MM.1S (cell line): ENCODE measurements at regions not wholly inside any gene's neighbourhood (a gene's known extent, or its start where the extent isn't known, plus 50 kb on each side); places are given as distances from the start of the nearest gene placed in this dataset.

Experiments
- DNase-seq: peaks from one replicate; pipeline ENCODE4 v3.0.0-alpha.2; 2015
- H2AFZ ChIP-seq: fragments of 300-600 bp; sonication (generic); 2 replicates; pipeline ENCODE4 v1.6.0; 2016; ENCODE audit warnings: antibody characterized with exemption, low read length
- H3F3A ChIP-seq: fragments of 300-600 bp; sonication (generic); 2 replicates; pipeline ENCODE4 v1.6.1; 2016; ENCODE audit warnings: mild to moderate bottlenecking, antibody characterized with exemption, low read length, moderate library complexity, mixed read lengths; ENCODE audit not compliant: insufficient read depth
- H3K27ac ChIP-seq: fragments of 300-600 bp; sonication (generic); 2 replicates; pipeline ENCODE4 v1.5.1; 2016; ENCODE audit warnings: mild to moderate bottlenecking, low read length
- H3K27me3 ChIP-seq: fragments of 300-600 bp; sonication (generic); replicated peaks from 2 replicates; pipeline ENCODE4 v1.6.0; 2016; ENCODE audit warnings: low read length; ENCODE audit not compliant: insufficient read depth
- H3K36me3 ChIP-seq: fragments of 300-600 bp; sonication (generic); replicated peaks from 2 replicates; pipeline ENCODE4 v1.6.1; 2016; ENCODE audit warnings: mild to moderate bottlenecking, low read length, mixed read lengths; ENCODE audit not compliant: insufficient read depth
- H3K4me1 ChIP-seq: fragments of 300-600 bp; sonication (generic); 2 replicates; pipeline ENCODE4 v1.6.1; 2016; ENCODE audit warnings: low read length, mixed read lengths
- H3K4me2 ChIP-seq: fragments of 300-600 bp; sonication (generic); 2 replicates; pipeline ENCODE4 v1.6.0; 2016; ENCODE audit warnings: low read depth, low read length
- H3K4me3 ChIP-seq: fragments of 300-600 bp; sonication (generic); 2 replicates; pipeline ENCODE4 v1.5.1; 2016; ENCODE audit warnings: low read length, mixed read lengths
- H3K79me2 ChIP-seq: fragments of 300-600 bp; sonication (generic); 2 replicates; pipeline ENCODE4 v1.6.1; 2016; ENCODE audit warnings: mixed run types, low read length, mixed read lengths
- H3K9ac ChIP-seq: fragments of 300-600 bp; sonication (generic); 2 replicates; pipeline ENCODE4 v1.6.1; 2016; ENCODE audit warnings: low read length, mixed read lengths
- H3K9me2 ChIP-seq: fragments of 300-600 bp; sonication (generic); replicated peaks from 2 replicates; pipeline ENCODE4 v1.6.1; 2016; ENCODE audit warnings: mild to moderate bottlenecking, low read length, mixed read lengths; ENCODE audit not compliant: insufficient read depth
- H3K9me3 ChIP-seq: fragments of 300-600 bp; sonication (generic); replicated peaks from 2 replicates; pipeline ENCODE4 v1.6.1; 2016; ENCODE audit warnings: mild to moderate bottlenecking, low read length, mixed read lengths; ENCODE audit not compliant: insufficient read depth
- H4K20me1 ChIP-seq: fragments of 300-600 bp; sonication (generic); 2 replicates; pipeline ENCODE4 v1.6.1; 2016; ENCODE audit warnings: mild to moderate bottlenecking, low read length, moderate library complexity, mixed read lengths; ENCODE audit not compliant: insufficient read depth
- EZH2 ChIP-seq: fragments of 300-600 bp; sonication (generic); optimal IDR thresholded peaks from 2 replicates; pipeline ENCODE3; 2017; ENCODE audit warnings: low read depth, mild to moderate bottlenecking, antibody characterized with exemption, low read length, mixed read lengths
- EZH2phosphoT487 ChIP-seq: fragments of 300-600 bp; sonication (generic); IDR thresholded peaks from 2 replicates; pipeline ENCODE4 v1.6.1; 2018; ENCODE audit warnings: antibody characterized with exemption, low read length
- TF ChIP-seq, protein P1 (sequence below): fragments of 300-600 bp; sonication (generic); IDR thresholded peaks from 2 replicates; pipeline ENCODE4 v1.5.1; 2016; ENCODE audit warnings: antibody characterized with exemption, low read length, mixed read lengths

DNA sequence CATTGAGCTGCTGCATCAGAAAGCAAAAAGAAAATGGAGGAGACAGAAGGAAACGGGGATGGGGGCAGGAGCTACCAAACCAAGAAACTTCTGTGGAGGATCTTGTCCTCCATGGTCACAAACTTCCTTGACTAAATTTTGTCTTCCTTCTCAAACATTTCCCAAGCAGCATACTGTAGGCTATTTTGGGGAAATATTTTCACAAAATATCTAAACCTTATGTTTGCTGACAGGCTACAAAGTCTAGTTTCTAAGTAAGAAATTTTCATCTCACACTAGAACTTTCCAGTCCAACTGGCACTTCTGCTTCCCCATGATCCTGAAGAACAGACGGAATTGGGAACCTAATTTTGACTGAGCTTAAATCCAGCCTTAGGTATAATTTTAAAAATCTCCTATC lies 552.0 kb downstream of the SNAPC1 start:
- Histone ChIP-seq H3K27ac (no peak overlapping the region), H3F3A (no peaks in the 10 kb centered on the region), H3K36me3 (no peaks in the 10 kb centered on the region), H3K79me2 (no peaks in the 10 kb centered on the region), H2AFZ (no peak overlapping the region), H3K27me3 (no peaks in the 10 kb centered on the region), H3K4me3 (no peak overlapping the region), H3K4me2 (no peak overlapping the region), H3K9me2 (no peaks in the 10 kb centered on the region), H3K9me3 (no peaks in the 10 kb centered on the region), H3K4me1 (no peaks in the 10 kb centered on the region), H4K20me1 (no peaks in the 10 kb centered on the region), H3K9ac (no peak overlapping the region)
- TF ChIP-seq EZH2 = no peak
- TF ChIP-seq EZH2phosphoT487 = no peak
- TF ChIP-seq, protein P1, sequence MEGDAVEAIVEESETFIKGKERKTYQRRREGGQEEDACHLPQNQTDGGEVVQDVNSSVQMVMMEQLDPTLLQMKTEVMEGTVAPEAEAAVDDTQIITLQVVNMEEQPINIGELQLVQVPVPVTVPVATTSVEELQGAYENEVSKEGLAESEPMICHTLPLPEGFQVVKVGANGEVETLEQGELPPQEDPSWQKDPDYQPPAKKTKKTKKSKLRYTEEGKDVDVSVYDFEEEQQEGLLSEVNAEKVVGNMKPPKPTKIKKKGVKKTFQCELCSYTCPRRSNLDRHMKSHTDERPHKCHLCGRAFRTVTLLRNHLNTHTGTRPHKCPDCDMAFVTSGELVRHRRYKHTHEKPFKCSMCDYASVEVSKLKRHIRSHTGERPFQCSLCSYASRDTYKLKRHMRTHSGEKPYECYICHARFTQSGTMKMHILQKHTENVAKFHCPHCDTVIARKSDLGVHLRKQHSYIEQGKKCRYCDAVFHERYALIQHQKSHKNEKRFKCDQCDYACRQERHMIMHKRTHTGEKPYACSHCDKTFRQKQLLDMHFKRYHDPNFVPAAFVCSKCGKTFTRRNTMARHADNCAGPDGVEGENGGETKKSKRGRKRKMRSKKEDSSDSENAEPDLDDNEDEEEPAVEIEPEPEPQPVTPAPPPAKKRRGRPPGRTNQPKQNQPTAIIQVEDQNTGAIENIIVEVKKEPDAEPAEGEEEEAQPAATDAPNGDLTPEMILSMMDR = no peak
- no peak for DNase-seq

DNA sequence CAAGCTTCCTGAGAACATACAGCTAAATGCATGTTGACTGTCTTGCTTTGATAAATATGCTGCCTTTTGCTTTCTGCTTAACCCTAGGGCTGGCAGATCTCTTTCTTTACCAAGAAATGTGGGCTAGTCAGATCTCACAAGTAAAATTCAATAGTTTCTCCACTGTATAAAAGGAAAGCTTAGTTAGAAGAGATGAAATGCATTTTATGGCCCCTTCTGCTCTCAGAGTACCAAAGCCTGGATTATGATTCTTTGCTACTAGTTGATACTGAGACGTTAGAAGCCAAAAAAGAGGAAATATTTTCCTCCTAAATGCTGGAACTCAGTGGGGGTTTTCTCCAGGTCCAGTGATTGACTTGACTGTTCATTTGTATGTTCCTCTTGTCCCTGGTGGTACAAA lies 552.7 kb downstream of the SNAPC1 start:
- DNase-seq = no peak
- Histone ChIP-seq H3K4me3 (no peak overlapping the region), H3F3A (no peaks in the 10 kb centered on the region), H3K9me3 (no peaks in the 10 kb centered on the region), H4K20me1 (no peaks in the 10 kb centered on the region), H3K4me2 (no peak overlapping the region), H3K9me2 (no peaks in the 10 kb centered on the region), H3K79me2 (no peaks in the 10 kb centered on the region), H3K36me3 (no peaks in the 10 kb centered on the region), H3K4me1 (no peaks in the 10 kb centered on the region), H2AFZ (no peak overlapping the region), H3K9ac (no peak overlapping the region), H3K27me3 (no peaks in the 10 kb centered on the region), H3K27ac (no peak overlapping the region)
- no peak for TF ChIP-seq EZH2phosphoT487
- no peak for TF ChIP-seq EZH2
- TF ChIP-seq, protein P1 = no peak

DNA sequence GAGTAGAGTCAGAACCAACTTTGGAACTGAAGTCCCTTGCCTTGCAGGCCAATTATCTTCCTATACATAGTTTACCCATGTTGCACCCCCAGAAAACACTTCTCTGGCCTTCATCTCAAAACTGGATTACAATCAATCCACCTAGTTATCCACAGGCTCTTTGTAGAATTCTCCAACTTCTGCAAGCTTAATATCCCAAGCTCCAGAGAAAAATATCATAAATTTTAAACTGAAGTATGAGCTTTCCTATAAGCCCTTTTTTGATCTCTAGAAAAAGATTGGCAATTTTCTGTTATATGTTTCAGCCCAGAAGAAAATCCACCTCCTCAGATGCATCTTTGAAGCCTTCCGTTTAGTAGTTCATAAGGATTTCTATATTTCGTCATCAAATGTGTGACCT lies 553.4 kb downstream of the SNAPC1 start:
- Histone ChIP-seq H3K4me3 (no peak overlapping the region), H3K36me3 (no peaks in the 10 kb centered on the region), H3K4me1 (no peaks in the 10 kb centered on the region), H3K27ac (no peak overlapping the region), H3K4me2 (no peak overlapping the region), H3K9ac (no peak overlapping the region), H3K79me2 (no peaks in the 10 kb centered on the region), H4K20me1 (no peaks in the 10 kb centered on the region), H3K27me3 (no peaks in the 10 kb centered on the region), H3F3A (no peaks in the 10 kb centered on the region), H3K9me3 (no peaks in the 10 kb centered on the region), H2AFZ (no peak overlapping the region), H3K9me2 (no peaks in the 10 kb centered on the region)
- TF ChIP-seq EZH2 (no peak), EZH2phosphoT487 (no peak)
- TF ChIP-seq, protein P1 = no peak
- DNase-seq = no peak

DNA sequence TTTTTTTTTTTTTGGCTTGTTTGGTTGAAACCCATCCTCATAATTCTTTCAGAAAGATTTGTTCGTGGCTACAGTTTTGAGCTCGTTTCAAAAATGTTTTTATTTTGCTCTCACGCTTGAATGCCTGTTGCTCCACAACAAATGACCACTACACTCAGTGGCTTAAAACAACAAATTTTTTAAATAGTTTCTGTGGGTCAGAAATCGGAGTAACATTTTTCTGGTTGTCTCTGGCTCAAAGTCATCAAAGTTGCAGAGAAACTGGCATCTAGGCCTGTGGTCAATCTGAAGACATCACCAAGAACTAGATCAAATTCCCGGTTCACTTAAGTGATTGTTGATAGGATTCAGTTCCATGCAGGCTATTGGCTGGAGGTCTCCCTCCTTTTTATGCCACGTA lies 560.0 kb downstream of the SNAPC1 start:
- Histone ChIP-seq H3K27ac (no peak overlapping the region), H2AFZ (no peak overlapping the region), H3F3A (no peaks in the 10 kb centered on the region), H3K4me2 (no peak overlapping the region), H3K4me1 (no peaks in the 10 kb centered on the region), H3K27me3 (no peaks in the 10 kb centered on the region), H3K79me2 (no peaks in the 10 kb centered on the region), H3K9ac (no peak overlapping the region), H3K9me3 (no peaks in the 10 kb centered on the region), H3K9me2 (no peaks in the 10 kb centered on the region), H3K36me3 (no peaks in the 10 kb centered on the region), H4K20me1 (no peaks in the 10 kb centered on the region), H3K4me3 (no peak overlapping the region)
- no peak for DNase-seq
- TF ChIP-seq, protein P1 = no peak
- TF ChIP-seq EZH2phosphoT487 = no peak
- TF ChIP-seq EZH2 = no peak
